HL-60 (cell line): ENCODE measurements at regions not wholly inside any gene's neighbourhood (a gene's known extent, or its start where the extent isn't known, plus 50 kb on each side); places are given as distances from the start of the nearest gene placed in this dataset.

ENCODE experiments used
- DNase-seq, 2 experiments: peaks; one replicate each; pipeline ENCODE4 v3.0.0-alpha.2; 2010 to 2020; ENCODE audit warnings: low read depth in 1 of 2, low spot score in 1 of 2
- H3K27ac ChIP-seq: fragments of 250-450 bp; sonication (Bioruptor Pico); replicated peaks from 2 replicates; pipeline ENCODE4 v1.5.1; 2020; ENCODE audit warnings: mild to moderate bottlenecking, moderate library complexity
- H3K27me3 ChIP-seq: fragments of 250-450 bp; sonication (Bioruptor Pico); 2 replicates; pipeline ENCODE4 v1.5.1; 2021; ENCODE audit warnings: mild to moderate bottlenecking, moderate library complexity; ENCODE audit not compliant: insufficient read depth, poor library complexity, severe bottlenecking
- H3K4me3 ChIP-seq: replicated peaks from 2 replicates; pipeline ENCODE4 v1.5.1; 2011; ENCODE audit warnings: mild to moderate bottlenecking, control low read depth, low read length; ENCODE audit not compliant: insufficient read depth
- CTCF ChIP-seq: IDR thresholded peaks from one replicate; pipeline ENCODE4 v1.5.1; 2011; ENCODE audit warnings: low read length, control low read depth, inconsistent platforms; ENCODE audit not compliant: insufficient read depth
- GABPA ChIP-seq: IDR thresholded peaks from 2 replicates; pipeline ENCODE4 v1.6.1; 2012; ENCODE audit warnings: low read depth
- POLR2AphosphoS5 ChIP-seq: IDR thresholded peaks from 2 replicates; pipeline ENCODE4 v1.6.1; 2012; ENCODE audit warnings: low read depth
- REST ChIP-seq: IDR thresholded peaks from 2 replicates; pipeline ENCODE4 v1.6.1; 2012; ENCODE audit warnings: low read depth; ENCODE audit not compliant: insufficient replicate concordance
- SPI1 ChIP-seq: IDR thresholded peaks from 2 replicates; pipeline ENCODE4 v1.6.1; 2012; ENCODE audit warnings: low read depth, mild to moderate bottlenecking, borderline replicate concordance

GRCh38 chr18:57931038-57931437 lies 113.0 kb upstream of the NEDD4L start:
- Histone ChIP-seq H3K4me3 (no peak overlapping the region), H3K27me3 (peaks cover 3% of the 10 kb centered on the region), H3K27ac (no peak overlapping the region)
- no peak for DNase-seq
- TF ChIP-seq POLR2AphosphoS5 (no peak), SPI1 (no peak), CTCF (no peak), GABPA (no peak), REST (no peak)

GRCh38 chr18:57930476-57930875 lies 113.5 kb upstream of the NEDD4L start:
- Histone ChIP-seq H3K27ac (no peak overlapping the region), H3K27me3 (peaks cover 3% of the 10 kb centered on the region), H3K4me3 (no peak overlapping the region)
- DNase-seq: no peak
- no peak for TF ChIP-seq GABPA
- no peak for TF ChIP-seq POLR2AphosphoS5
- TF ChIP-seq SPI1: no peak
- TF ChIP-seq CTCF: no peak
- TF ChIP-seq REST: no peak

GRCh38 chr18:57929922-57930321 lies 114.1 kb upstream of the NEDD4L start:
- TF ChIP-seq GABPA (no peak), SPI1 (no peak), CTCF (no peak), REST (no peak), POLR2AphosphoS5 (no peak)
- Histone ChIP-seq H3K27me3 (peaks cover 3% of the 10 kb centered on the region), H3K4me3 (no peak overlapping the region), H3K27ac (no peak overlapping the region)
- DNase-seq: no peak
